HG02852 (cell line): ENCODE measurements at regions not wholly inside any gene's neighbourhood (a gene's known extent, or its start where the extent isn't known, plus 50 kb on each side); places are given as distances from the start of the nearest gene placed in this dataset.

Experiments
- ATAC-seq: cut with Tn5 transposase; IDR thresholded peaks from one replicate; pipeline ENCODE4 v1.9.1; 2021; ENCODE audit warnings: mild to moderate bottlenecking, moderate library complexity; ENCODE audit not compliant: unreplicated experiment

GRCh38 chr18:32544088-32544487, 73.4 kb upstream of the GAREM1 start:
- no peak for ATAC-seq

- no peak for ATAC-seq
Observed at GRCh38 chr18:32542221-32542798, 71.6 kb upstream of the GAREM1 start.

GRCh38 chr18:32530947-32531651, 60.4 kb upstream of the GAREM1 start:
- peak; percentile 94 for ATAC-seq

GRCh38 chr18:32529722-32530420, 59.2 kb upstream of the GAREM1 start:
- ATAC-seq: no peak

GRCh38 chr18:32520771-32521170, 50.1 kb upstream of the GAREM1 start:
- ATAC-seq: no peak
